ENCODE measurements at regions not wholly inside any gene's neighbourhood (a gene's known extent, or its start where the extent isn't known, plus 50 kb on each side); places are given as distances from the start of the nearest gene placed in this dataset.

DNA sequence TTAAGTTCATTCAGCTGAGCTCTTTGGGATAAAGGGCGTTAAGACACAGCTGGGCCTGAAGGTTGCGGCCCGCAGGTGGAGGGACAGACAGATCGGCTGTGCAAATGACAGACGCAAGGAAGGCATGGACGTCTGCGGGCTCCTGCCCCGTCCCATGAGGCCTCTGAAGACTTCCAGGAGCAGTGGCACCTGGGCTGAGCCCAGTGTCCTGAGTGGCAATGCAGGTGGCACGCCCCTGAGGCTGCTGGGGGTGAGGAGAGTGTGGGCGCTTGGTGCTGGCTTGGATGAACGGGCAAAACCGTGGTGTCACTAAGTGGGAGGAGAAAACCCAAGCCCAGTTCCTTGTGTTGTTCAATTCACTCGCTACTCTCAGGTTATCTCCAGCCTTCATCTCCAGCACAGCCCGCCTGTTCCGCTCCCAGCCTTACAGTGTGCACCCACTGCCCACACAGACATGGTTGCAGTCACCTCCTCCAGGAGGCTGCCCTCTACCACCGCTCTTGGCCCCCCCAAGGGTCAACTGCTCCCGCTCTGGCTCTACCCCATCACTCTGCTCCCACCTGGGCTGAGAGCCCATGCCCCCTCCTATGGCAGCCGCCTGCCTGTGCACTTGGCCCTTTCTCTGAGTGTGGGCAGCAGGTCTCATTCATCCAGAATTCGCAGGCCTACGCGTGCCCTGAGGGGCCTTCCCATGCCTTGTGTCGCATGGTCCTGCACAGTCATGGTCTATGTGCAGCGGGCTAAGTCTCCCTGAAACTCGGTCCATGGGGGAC lies 50.3 kb downstream of the PTGR3 start:
- H3K36me3 Mint-ChIP-seq = no peaks in the 10 kb centered on the region
- no peak overlapping the region for H3K27ac Mint-ChIP-seq
- no peak overlapping the region for H3K4me3 Mint-ChIP-seq
- DNase-seq (no peak), ATAC-seq (no peak)
- CTCF ChIA-PET = interaction anchor here (0.9 kb wide), 1 partner anchor 262 kb away, joined by 3 read pairs; no protein-coding TSS in a partner anchor
- peaks cover 8% of the 10 kb centered on the region for H3K27me3 Mint-ChIP-seq
- H3K9me3 Mint-ChIP-seq (ENCODE audit: low read depth) = no peaks in the 10 kb centered on the region
- H3K4me1 Mint-ChIP-seq = peaks cover 8% of the 10 kb centered on the region

DNA sequence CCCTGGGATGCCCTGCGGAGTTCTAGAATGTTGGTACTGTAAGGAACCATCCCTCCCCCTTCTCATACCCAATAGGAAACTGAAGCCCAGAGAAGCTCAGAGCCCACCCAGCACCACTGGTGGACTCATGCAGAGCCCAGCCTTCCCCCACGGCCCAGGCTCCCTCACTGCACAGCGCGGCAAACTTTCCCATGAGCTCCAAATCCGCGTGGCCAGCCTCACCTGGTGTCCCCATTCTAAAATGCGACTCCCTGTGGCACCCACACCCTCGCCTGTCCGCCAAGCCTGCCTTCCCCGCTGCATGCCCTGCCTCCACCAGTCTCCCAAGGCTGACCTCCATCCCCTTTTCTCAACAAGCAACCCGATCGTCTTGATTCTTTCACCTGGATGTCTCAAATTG lies 51.1 kb downstream of the PTGR3 start:
- H3K4me1 Mint-ChIP-seq = peaks cover 8% of the 10 kb centered on the region
- H3K4me3 Mint-ChIP-seq = no peak overlapping the region
- H3K36me3 Mint-ChIP-seq = no peaks in the 10 kb centered on the region
- ATAC-seq (no peak), DNase-seq (no peak)
- no peaks in the 10 kb centered on the region for H3K9me3 Mint-ChIP-seq (ENCODE audit: low read depth)
- H3K27ac Mint-ChIP-seq = no peak overlapping the region
- CTCF ChIA-PET = interaction anchor here (0.7 kb wide), 1 partner anchor 195 kb away, joined by 3 read pairs; no protein-coding TSS in a partner anchor
- H3K27me3 Mint-ChIP-seq = peaks cover 8% of the 10 kb centered on the region

DNA sequence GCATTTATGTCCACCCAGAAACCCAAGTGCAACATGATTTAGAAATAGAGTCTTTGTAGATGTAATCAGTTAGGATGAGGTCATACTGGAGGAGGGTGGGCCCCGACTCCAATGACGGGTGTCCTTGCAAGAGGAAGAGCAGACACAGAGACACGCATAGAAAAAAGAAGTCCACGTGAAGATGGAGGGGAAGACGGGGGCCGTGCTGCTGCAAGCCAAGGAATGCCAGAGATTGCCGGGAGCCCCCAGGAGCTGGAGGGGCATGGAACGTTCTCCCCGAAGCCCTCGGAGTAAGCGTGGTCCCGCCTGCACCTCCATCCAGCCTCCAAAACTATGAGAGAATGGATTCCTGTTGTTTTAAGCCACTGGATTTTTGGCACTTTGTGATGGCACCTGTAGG lies 51.6 kb downstream of the PTGR3 start:
- CTCF ChIA-PET = interaction anchor here (0.7 kb wide), 1 partner anchor 194 kb away, joined by 3 read pairs; no protein-coding TSS in a partner anchor
- no peaks in the 10 kb centered on the region for H3K36me3 Mint-ChIP-seq
- no peak overlapping the region for H3K4me3 Mint-ChIP-seq
- no peak for DNase-seq
- no peak overlapping the region for H3K27ac Mint-ChIP-seq
- peaks cover under 1% of the 10 kb centered on the region for H3K9me3 Mint-ChIP-seq (ENCODE audit: low read depth)
- H3K4me1 Mint-ChIP-seq = peaks cover 8% of the 10 kb centered on the region
- no peak for ATAC-seq
- H3K27me3 Mint-ChIP-seq = peaks cover 8% of the 10 kb centered on the region

DNA sequence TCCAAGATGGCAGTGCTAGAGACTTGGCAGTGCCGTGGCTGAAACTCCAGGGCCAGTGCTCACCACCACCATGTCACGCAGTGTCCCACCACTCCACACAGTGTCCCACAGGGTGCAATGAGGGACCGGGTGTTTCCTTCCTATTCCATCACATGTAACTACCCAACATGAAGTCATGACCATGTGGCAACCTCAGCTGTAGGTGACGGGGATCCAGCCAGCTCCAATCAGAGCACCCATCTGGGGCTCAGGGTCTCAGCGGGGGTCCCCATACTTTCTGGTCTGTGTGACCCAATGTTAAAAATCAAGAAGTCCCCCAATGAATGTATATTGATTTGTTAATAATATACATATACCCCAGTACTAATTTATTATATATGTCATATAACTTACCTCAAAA lies 52.1 kb downstream of the PTGR3 start:
- CTCF ChIA-PET = no interaction called here

DNA sequence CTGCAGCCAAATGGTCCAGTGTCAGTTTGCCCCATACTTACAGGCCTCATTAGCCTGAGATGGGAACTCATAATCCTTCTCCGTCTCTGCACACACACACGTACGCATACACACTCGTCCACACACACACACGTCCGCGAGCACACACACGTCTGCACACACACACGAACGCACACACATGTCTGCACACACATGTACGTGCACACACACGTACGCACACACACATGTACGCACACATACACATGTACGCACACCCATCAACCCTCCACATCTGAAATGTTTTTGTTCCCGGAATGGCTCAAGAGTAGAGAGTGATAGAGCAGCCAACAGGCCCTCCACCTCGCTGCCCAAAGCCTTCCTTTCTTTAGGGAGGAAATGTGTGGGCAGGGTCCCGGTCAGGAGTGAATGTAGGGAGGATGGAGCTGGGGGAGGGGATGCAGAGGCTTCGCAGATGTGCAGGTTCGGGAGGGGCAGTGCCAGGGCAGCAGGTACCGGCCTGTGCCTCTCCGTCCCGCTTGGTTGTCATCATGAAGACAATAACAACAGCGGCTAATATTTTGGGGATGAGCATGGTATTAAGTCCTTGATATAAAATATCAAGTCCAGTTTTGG lies 52.7 kb downstream of the PTGR3 start:
- no peak overlapping the region for H3K4me3 Mint-ChIP-seq

More for the DNA sequence above, 52.1 kb downstream of the PTGR3 start:
- DNase-seq (no peak), ATAC-seq (no peak)
- no peak overlapping the region for H3K4me3 Mint-ChIP-seq
- H3K27ac Mint-ChIP-seq = no peak overlapping the region
- peaks cover 13% of the 10 kb centered on the region for H3K27me3 Mint-ChIP-seq
- peaks cover 4% of the 10 kb centered on the region for H3K9me3 Mint-ChIP-seq (ENCODE audit: low read depth)
- peaks cover 6% of the 10 kb centered on the region for H3K4me1 Mint-ChIP-seq
- H3K36me3 Mint-ChIP-seq = no peaks in the 10 kb centered on the region

DNA sequence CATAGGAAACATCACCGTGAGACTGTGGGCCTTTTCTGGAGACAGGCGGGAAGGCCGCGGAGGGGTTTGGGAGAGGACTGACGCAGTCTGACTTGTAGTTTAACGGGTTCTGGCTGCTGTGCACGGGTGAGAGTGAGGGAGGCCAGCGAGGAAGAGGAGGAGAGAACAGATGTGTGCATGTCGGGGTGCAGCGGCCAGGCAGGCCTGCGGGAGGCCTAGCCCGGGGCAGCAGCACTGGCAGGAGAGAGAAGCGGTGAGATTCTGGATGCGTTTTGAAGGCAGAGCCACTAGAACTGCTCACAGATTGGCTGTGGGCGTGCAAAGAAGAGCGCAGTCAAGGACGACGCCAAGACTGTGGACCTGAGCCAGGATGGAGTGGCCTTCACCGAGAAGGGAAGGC lies 53.9 kb downstream of the PTGR3 start:
- CTCF ChIA-PET = no interaction called here
- peaks cover 1% of the 10 kb centered on the region for H3K36me3 Mint-ChIP-seq
- no peak overlapping the region for H3K27ac Mint-ChIP-seq
- DNase-seq = no peak
- peaks cover 11% of the 10 kb centered on the region for H3K27me3 Mint-ChIP-seq
- no peak for ATAC-seq
- H3K4me1 Mint-ChIP-seq = no peaks in the 10 kb centered on the region
- H3K9me3 Mint-ChIP-seq (ENCODE audit: low read depth) = peaks cover 5% of the 10 kb centered on the region
- no peak overlapping the region for H3K4me3 Mint-ChIP-seq

More for the DNA sequence above, 52.7 kb downstream of the PTGR3 start:
- Mint-ChIP-seq H3K4me1 (peaks cover under 1% of the 10 kb centered on the region), H3K27ac (no peak overlapping the region), H3K27me3 (peaks cover 16% of the 10 kb centered on the region), H3K36me3 (peaks cover 1% of the 10 kb centered on the region), H3K9me3 (ENCODE audit: low read depth) (peaks cover 5% of the 10 kb centered on the region)
- CTCF ChIA-PET = no interaction called here
- ATAC-seq (no peak), DNase-seq (no peak)

DNA sequence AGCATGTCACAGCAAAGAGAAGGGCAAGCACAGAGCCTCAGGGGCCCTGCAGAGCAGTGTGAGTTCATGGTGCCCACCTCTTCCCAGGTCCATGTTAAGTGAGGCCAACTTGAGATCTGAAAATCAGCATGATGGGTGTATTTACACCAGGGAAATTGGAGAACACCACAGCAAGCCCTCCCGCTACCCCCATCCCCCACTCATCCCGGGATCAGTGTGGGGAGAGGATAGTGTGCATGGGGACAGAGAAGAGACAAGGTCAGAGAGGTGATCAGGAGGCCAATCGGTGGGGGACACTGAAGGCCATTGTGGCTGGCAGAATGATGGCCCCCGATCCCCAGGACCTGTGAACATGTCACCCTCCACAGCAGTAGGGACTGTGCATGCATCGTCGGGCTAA lies 54.7 kb downstream of the PTGR3 start:
- Mint-ChIP-seq H3K27me3 (peaks cover 10% of the 10 kb centered on the region), H3K4me3 (no peak overlapping the region), H3K9me3 (ENCODE audit: low read depth) (peaks cover 5% of the 10 kb centered on the region), H3K4me1 (no peaks in the 10 kb centered on the region), H3K27ac (no peak overlapping the region), H3K36me3 (peaks cover 1% of the 10 kb centered on the region)
- CTCF ChIA-PET = no interaction called here
- ATAC-seq (no peak), DNase-seq (no peak)

DNA sequence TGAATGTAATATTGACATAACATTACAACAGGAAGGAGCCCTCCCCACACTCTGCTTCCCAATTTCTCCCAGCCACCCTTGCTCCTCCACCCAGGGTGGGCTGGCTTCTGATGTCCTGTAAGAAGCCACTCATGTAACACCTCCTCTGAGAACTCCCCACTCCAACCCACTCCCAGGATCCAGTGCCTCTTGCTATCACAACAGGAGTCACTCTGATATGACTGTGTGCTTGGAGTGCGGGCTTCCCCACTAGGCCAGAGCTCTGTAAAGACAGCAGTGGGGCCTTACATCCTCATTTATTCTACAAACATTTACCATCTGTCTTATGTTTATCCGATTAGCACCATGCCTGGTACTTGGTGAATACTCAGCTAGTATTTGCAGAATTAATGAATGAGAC lies 65.1 kb downstream of the PTGR3 start:
- peaks cover 28% of the 10 kb centered on the region for H3K27me3 Mint-ChIP-seq
- H3K4me3 Mint-ChIP-seq = no peak overlapping the region
- H3K9me3 Mint-ChIP-seq (ENCODE audit: low read depth) = peaks cover 4% of the 10 kb centered on the region
- H3K27ac Mint-ChIP-seq = no peak overlapping the region
- DNase-seq (peak; percentile 28), ATAC-seq (no peak)
- peaks cover 3% of the 10 kb centered on the region for H3K36me3 Mint-ChIP-seq
- CTCF ChIA-PET = no interaction called here
- H3K4me1 Mint-ChIP-seq = no peaks in the 10 kb centered on the region

DNA sequence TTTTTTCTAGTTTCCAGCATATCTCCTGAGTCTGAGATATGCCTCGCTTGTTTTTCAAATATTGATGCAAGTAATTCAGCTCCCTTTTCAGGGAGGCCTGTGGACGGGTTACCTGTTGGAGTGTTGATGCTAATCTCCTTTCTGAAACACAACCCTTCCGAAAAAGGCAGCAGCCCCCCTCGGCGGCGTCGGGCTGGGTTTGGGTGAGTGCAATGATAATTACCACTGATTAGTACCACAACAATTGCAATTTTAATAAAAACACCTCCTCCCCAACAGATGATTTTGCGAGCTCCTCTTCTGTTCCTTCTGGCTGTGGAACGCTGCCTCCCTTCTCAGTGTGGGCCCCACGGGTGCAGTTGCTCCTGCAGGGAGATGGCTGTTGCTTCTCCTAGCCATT lies 66.3 kb downstream of the PTGR3 start:
- H3K27ac Mint-ChIP-seq = no peak overlapping the region
- ATAC-seq = no peak
- peaks cover 4% of the 10 kb centered on the region for H3K9me3 Mint-ChIP-seq (ENCODE audit: low read depth)
- no peak overlapping the region for H3K4me3 Mint-ChIP-seq
- CTCF ChIA-PET = no interaction called here
- no peaks in the 10 kb centered on the region for H3K4me1 Mint-ChIP-seq
- peaks cover 3% of the 10 kb centered on the region for H3K36me3 Mint-ChIP-seq
- H3K27me3 Mint-ChIP-seq = peaks cover 16% of the 10 kb centered on the region
- DNase-seq = peak; percentile 33

DNA sequence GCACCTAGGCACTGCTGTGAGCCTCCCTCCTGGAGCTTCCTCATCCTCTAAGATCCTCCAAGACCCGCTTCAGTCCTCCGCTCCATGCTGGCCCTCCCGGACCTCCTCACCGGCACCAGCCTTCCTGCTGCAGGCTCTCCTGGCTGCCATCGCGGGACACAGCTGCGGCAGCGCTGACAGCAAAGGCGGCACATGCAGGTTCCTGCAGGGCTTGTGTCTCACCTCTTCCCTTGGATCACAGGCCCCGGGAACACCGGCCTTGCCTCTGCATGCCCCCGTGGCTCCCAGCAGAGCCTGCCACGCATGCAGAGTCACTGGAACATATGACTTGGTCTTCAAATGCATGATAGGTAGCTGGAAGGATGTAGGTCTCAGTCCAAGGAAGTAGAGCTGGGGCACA lies 67.2 kb downstream of the PTGR3 start:
- Mint-ChIP-seq H3K9me3 (ENCODE audit: low read depth) (peaks cover 4% of the 10 kb centered on the region), H3K27ac (no peak overlapping the region), H3K4me1 (no peaks in the 10 kb centered on the region), H3K36me3 (peaks cover 3% of the 10 kb centered on the region), H3K4me3 (no peak overlapping the region), H3K27me3 (peaks cover 8% of the 10 kb centered on the region)
- no peak for ATAC-seq
- CTCF ChIA-PET = no interaction called here
- no peak for DNase-seq

DNA sequence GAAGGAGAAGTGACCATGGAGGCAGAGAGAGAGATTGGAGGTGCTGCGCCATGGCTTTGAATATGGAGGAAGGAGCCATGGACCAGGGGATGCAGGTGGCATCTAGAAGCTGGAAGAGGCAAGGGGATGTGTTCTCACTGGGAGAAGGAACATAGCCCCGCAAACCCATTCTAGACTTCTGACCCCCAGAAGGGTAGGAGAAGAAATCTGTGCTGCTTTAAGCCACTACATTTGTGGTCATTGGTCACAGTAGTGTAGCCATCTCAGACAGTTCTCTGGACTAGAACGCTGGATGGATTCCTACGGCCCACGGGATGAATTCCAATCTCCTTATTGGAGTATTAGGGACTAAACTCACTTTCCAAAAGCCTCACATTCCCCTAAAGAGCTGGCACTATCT lies 67.8 kb downstream of the PTGR3 start:
- Mint-ChIP-seq H3K4me3 (no peak overlapping the region), H3K9me3 (ENCODE audit: low read depth) (peaks cover 4% of the 10 kb centered on the region), H3K27ac (no peak overlapping the region), H3K4me1 (no peaks in the 10 kb centered on the region), H3K27me3 (peaks cover 4% of the 10 kb centered on the region), H3K36me3 (peaks cover 3% of the 10 kb centered on the region)
- DNase-seq (peak; percentile 36), ATAC-seq (no peak)
- CTCF ChIA-PET = no interaction called here

DNA sequence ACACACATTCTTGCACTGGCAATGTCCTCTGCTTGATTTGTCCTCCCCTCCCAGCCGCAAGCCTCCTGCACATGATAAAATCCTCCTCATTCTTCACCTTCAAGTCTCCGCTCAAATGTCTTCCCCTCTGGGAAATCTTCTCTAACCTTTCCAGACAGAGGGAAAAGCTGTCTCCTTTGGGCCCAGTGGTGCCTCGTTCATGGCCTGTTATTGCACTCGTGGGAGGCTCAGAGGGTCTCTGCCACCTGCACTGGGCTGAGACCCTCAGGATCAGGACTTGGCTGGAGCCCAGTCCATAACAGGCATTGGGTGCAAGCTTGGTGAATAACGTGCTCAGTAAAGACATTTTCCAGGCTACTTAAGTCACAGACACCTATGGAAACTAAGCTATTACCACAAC lies 68.6 kb downstream of the PTGR3 start:
- peaks cover 3% of the 10 kb centered on the region for H3K36me3 Mint-ChIP-seq
- H3K4me1 Mint-ChIP-seq = no peaks in the 10 kb centered on the region

DNA sequence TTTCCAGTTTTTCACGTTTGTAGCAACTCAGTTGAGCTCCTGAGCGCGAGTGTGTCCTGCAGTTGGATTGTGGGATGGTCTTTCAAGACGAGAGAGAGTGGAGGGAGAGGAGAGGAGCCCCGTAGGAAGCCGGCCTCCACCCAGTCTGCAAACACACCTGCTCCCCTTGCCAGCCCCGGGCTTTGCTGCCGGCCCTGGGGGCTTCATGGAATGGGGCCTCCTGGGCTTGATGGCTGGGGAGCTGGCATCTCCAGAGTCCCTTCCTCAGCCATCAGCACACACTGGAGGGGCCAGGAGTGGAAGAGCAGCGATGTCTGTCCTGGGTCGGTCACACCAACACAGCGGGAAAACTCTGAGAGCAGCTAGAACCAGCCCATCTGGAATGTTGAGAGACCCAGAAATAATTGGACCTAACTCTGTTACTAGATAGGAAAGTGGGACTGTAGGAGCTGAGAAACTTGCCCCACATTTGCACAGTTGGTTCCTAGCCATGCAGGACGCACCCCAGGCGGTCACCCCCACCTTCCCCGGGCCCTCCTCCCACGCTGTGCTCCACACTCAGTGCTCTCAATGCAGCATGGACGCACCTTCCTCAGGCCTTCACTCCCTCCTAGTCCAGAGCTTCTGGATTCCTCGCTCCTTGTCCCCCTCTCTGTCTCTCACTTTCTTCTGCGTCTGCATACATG lies 69.6 kb downstream of the PTGR3 start:
- ATAC-seq (no peak), DNase-seq (peak; percentile 21)
- no peaks in the 10 kb centered on the region for H3K9me3 Mint-ChIP-seq (ENCODE audit: low read depth)
- H3K27ac Mint-ChIP-seq = no peak overlapping the region
- no peaks in the 10 kb centered on the region for H3K36me3 Mint-ChIP-seq
- no peaks in the 10 kb centered on the region for H3K27me3 Mint-ChIP-seq
- no peak overlapping the region for H3K4me3 Mint-ChIP-seq
- H3K4me1 Mint-ChIP-seq = no peaks in the 10 kb centered on the region
- CTCF ChIA-PET = no interaction called here

More for the DNA sequence above, 68.6 kb downstream of the PTGR3 start:
- no peaks in the 10 kb centered on the region for H3K27me3 Mint-ChIP-seq
- peaks cover 4% of the 10 kb centered on the region for H3K9me3 Mint-ChIP-seq (ENCODE audit: low read depth)
- H3K4me3 Mint-ChIP-seq = no peak overlapping the region
- ATAC-seq (no peak), DNase-seq (no peak)
- CTCF ChIA-PET = no interaction called here
- no peak overlapping the region for H3K27ac Mint-ChIP-seq

Measured in activated CD8-positive, alpha-beta memory T cell treated with anti-CD3 and anti-CD28 coated beads, Interleukin-2, amount 10 ng/mL, durations not matched to agents 7 days and 5 days (primary cell).